ENCODE measurements at regions not wholly inside any gene's neighbourhood (a gene's known extent, or its start where the extent isn't known, plus 50 kb on each side); places are given as distances from the start of the nearest gene placed in this dataset.

- H3K4me3 ChIP-seq (ENCODE audit: low read depth, low read length), result no peak overlapping the region
- no peak overlapping the region for H3K4me3 Mint-ChIP-seq (ENCODE audit: unreplicated experiment)
- no peaks in the 10 kb centered on the region for H3K27me3 ChIP-seq (replicated peaks; ENCODE audit: control insufficient read depth, insufficient read depth, low read length)
- no TSS peak for BruUV-seq (replicated peaks)
- CTCF ChIA-PET, result no interaction called here
- no peak for DNase-seq
- TF ChIP-seq CTCF (IDR thresholded peaks at IDR 0.05; ENCODE audit: insufficient read depth in 1 of 2, low read depth in 1 of 2, low read length in 1 of 2, severe bottlenecking in 1 of 2, unreplicated experiment in 1 of 2), result no peak
- POLR2A ChIA-PET, result no interaction called here
- H3K36me3 Mint-ChIP-seq (ENCODE audit: insufficient read depth, unreplicated experiment), result no peaks in the 10 kb centered on the region
- H3K4me1 Mint-ChIP-seq (ENCODE audit: low read depth, unreplicated experiment), result no peaks in the 10 kb centered on the region
- H3K9me3 ChIP-seq, result no peaks in the 10 kb centered on the region; the same call in 1 of the 2 replicates
- no peaks in the 10 kb centered on the region for H3K27me3 Mint-ChIP-seq (ENCODE audit: insufficient read depth, unreplicated experiment)
- H3K9me3 Mint-ChIP-seq (ENCODE audit: unreplicated experiment), result no peaks in the 10 kb centered on the region
- H3K27ac Mint-ChIP-seq (ENCODE audit: unreplicated experiment), result no peak overlapping the region
- H3K36me3 ChIP-seq (ENCODE audit: control insufficient read depth, insufficient read depth, low read length), result no peaks in the 10 kb centered on the region
- intact Hi-C loops (cut with micrococcal nuclease; ENCODE audit: unreplicated experiment), result no loop called here
- no peaks in the 10 kb centered on the region for H3K4me1 ChIP-seq
Observed at GRCh38 chr21:16519644-16520043, 789.9 kb downstream of the USP25 start.

DNA sequence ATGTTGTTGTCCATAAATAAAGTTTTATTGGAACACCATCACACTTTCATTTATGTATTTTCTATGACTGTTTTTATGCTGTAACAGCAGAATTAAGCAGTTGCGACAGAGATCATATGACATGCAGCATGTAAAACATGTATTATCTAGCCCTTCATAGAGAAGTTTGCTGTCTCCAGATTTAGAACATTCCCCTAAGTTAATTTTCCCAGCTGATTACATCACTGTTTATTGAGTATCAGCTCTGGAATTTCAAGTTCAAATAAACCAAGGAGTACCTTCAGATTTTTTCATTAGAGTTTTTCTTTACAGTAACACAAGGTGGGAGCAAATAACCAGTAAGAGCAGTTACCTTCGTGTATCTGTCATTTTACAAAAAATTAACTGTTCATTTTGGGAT lies 792.8 kb downstream of the USP25 start:
- no peak overlapping the region for H3K4me3 ChIP-seq (ENCODE audit: low read depth, low read length)
- DNase-seq, result no peak
- Mint-ChIP-seq H3K36me3 (ENCODE audit: insufficient read depth, unreplicated experiment) (no peaks in the 10 kb centered on the region), H3K4me3 (ENCODE audit: unreplicated experiment) (no peak overlapping the region), H3K27me3 (ENCODE audit: insufficient read depth, unreplicated experiment) (no peaks in the 10 kb centered on the region), H3K27ac (ENCODE audit: unreplicated experiment) (no peak overlapping the region), H3K4me1 (ENCODE audit: low read depth, unreplicated experiment) (no peaks in the 10 kb centered on the region), H3K9me3 (ENCODE audit: unreplicated experiment) (no peaks in the 10 kb centered on the region)
- POLR2A ChIA-PET, result no interaction called here
- intact Hi-C loops (cut with micrococcal nuclease; ENCODE audit: unreplicated experiment), result loop anchor here (2.0 kb wide), 1 partner anchor 86 kb away; no protein-coding TSS in a partner anchor
- no peaks in the 10 kb centered on the region for H3K4me1 ChIP-seq
- H3K9me3 ChIP-seq, result no peaks in the 10 kb centered on the region
- H3K36me3 ChIP-seq (ENCODE audit: control insufficient read depth, insufficient read depth, low read length), result no peaks in the 10 kb centered on the region
- CTCF ChIA-PET, result no interaction called here
- TF ChIP-seq CTCF (IDR thresholded peaks at IDR 0.05; ENCODE audit: insufficient read depth in 1 of 2, low read depth in 1 of 2, low read length in 1 of 2, severe bottlenecking in 1 of 2, unreplicated experiment in 1 of 2), result no peak
- BruUV-seq (replicated peaks), result no TSS peak
- no peaks in the 10 kb centered on the region for H3K27me3 ChIP-seq (replicated peaks; ENCODE audit: control insufficient read depth, insufficient read depth, low read length)

GRCh38 chr21:16530656-16531055 lies 800.9 kb downstream of the USP25 start:
- Histone ChIP-seq H3K9me3 (no peaks in the 10 kb centered on the region), H3K36me3 (ENCODE audit: control insufficient read depth, insufficient read depth, low read length) (no peaks in the 10 kb centered on the region), H3K4me1 (no peaks in the 10 kb centered on the region), H3K4me3 (ENCODE audit: low read depth, low read length) (no peak overlapping the region), H3K27me3 (replicated peaks; ENCODE audit: control insufficient read depth, insufficient read depth, low read length) (no peaks in the 10 kb centered on the region)
- no TSS peak for BruUV-seq (replicated peaks)
- no peaks in the 10 kb centered on the region for H3K4me1 Mint-ChIP-seq (ENCODE audit: low read depth, unreplicated experiment)
- TF ChIP-seq CTCF (IDR thresholded peaks at IDR 0.05; ENCODE audit: insufficient read depth in 1 of 2, low read depth in 1 of 2, low read length in 1 of 2, severe bottlenecking in 1 of 2, unreplicated experiment in 1 of 2), result no peak
- H3K4me3 Mint-ChIP-seq (ENCODE audit: unreplicated experiment), result no peak overlapping the region
- H3K27ac Mint-ChIP-seq (ENCODE audit: unreplicated experiment), result no peak overlapping the region
- H3K27me3 Mint-ChIP-seq (ENCODE audit: insufficient read depth, unreplicated experiment), result peaks cover 16% of the 10 kb centered on the region
- POLR2A ChIA-PET, result no interaction called here
- CTCF ChIA-PET, result no interaction called here
- H3K9me3 Mint-ChIP-seq (ENCODE audit: unreplicated experiment), result no peaks in the 10 kb centered on the region
- intact Hi-C loops (cut with micrococcal nuclease; ENCODE audit: unreplicated experiment), result no loop called here
- no peaks in the 10 kb centered on the region for H3K36me3 Mint-ChIP-seq (ENCODE audit: insufficient read depth, unreplicated experiment)
- DNase-seq, result no peak
